B cell (primary cell): ENCODE measurements at regions not wholly inside any gene's neighbourhood (a gene's known extent, or its start where the extent isn't known, plus 50 kb on each side); places are given as distances from the start of the nearest gene placed in this dataset.

Source experiments
- ATAC-seq: fragments of 200-7000 bp; cut with Tn5 transposase; one replicate; pipeline ENCODE4 v1.10.0; 2021; ENCODE audit warnings: low read depth, mild to moderate bottlenecking, moderate number of reproducible peaks, moderate library complexity
- CTCF ChIA-PET: fragments of 350-600 bp; sonication (Branson Sonifier 250); formaldehyde crosslinking; loops from one replicate; lab custom pipeline; 2021; ENCODE audit warnings: antibody characterized with exemption, inconsistent platforms; lab: Charles Lee
- POLR2A ChIA-PET: fragments of 350-600 bp; sonication (Branson Sonifier 250); formaldehyde crosslinking; loops from one replicate; lab custom pipeline; 2021; ENCODE audit warnings: antibody characterized with exemption; lab: Charles Lee
- DNase-seq: peaks from one replicate; pipeline ENCODE4 v3.0.0; 2013
- H2AFZ ChIP-seq: 2 replicates; pipeline ENCODE4 v1.6.1; 2012; ENCODE audit warnings: mild to moderate bottlenecking, low read depth, low read length; ENCODE audit not compliant: insufficient read depth, poor library complexity, severe bottlenecking
- H3K27ac ChIP-seq, 2 donors: 1 replicate in 1 of 2; 2 replicates in 1 of 2; pipeline ENCODE4 v1.5.1; 2012 to 2013; ENCODE audit warnings: low read length in 2 of 2, mild to moderate bottlenecking in 2 of 2, moderate library complexity in 1 of 2
- H3K27me3 ChIP-seq, 4 experiments: fragments of 200-600 bp in 1 of 4; sonication (generic) in 1 of 4; replicated peaks in 1 of 4; 1 replicate in 2 of 4; 2 replicates in 2 of 4; pipeline versions ENCODE4 v1.6.1 to v1.7.0; 2013 to 2016; ENCODE audit warnings: low read length in 3 of 4, mild to moderate bottlenecking in 2 of 4, mixed read lengths in 1 of 4, moderate library complexity in 1 of 4; ENCODE audit not compliant: insufficient read depth in 4 of 4, control insufficient read depth in 3 of 4; ENCODE audit errors: control extremely low read depth in 1 of 4
- H3K36me3 ChIP-seq, 2 experiments: replicated peaks in 1 of 2; 1 replicate in 1 of 2; 2 replicates in 1 of 2; pipeline versions ENCODE4 v1.6.1 to v1.7.1; 2013; ENCODE audit warnings: low read length in 1 of 2; ENCODE audit not compliant: insufficient read depth in 2 of 2, control insufficient read depth in 1 of 2; ENCODE audit errors: control extremely low read depth in 1 of 2, extremely low read depth in 1 of 2
- H3K4me1 ChIP-seq, 2 donors: fragments of 200-600 bp in 1 of 2; sonication (generic) in 1 of 2; 1 replicate in 1 of 2; 2 replicates in 1 of 2; pipeline versions ENCODE4 v1.5.1 to v1.6.1; 2013 to 2017; ENCODE audit warnings: low read length in 2 of 2; ENCODE audit not compliant: control insufficient read depth in 2 of 2, insufficient read depth in 2 of 2
- H3K4me2 ChIP-seq: replicated peaks from 2 replicates; pipeline ENCODE3; 2012; ENCODE audit warnings: mild to moderate bottlenecking, low read depth, low read length; ENCODE audit not compliant: poor library complexity, severe bottlenecking
- H3K4me3 ChIP-seq, 5 experiments: fragments of 200-600 bp in 1 of 5; sonication (generic) in 1 of 5; 1 replicate in 3 of 5; 2 replicates in 2 of 5; pipeline versions ENCODE4 v1.5.1 to v1.7.0; 2011 to 2016; ENCODE audit warnings: low read length in 4 of 5, mild to moderate bottlenecking in 4 of 5, low read depth in 2 of 5, control low read depth in 1 of 5, moderate library complexity in 1 of 5; ENCODE audit not compliant: insufficient read depth in 1 of 5; ENCODE audit errors: control extremely low read depth in 1 of 5, extremely low read depth in 1 of 5
- H3K79me2 ChIP-seq: fragments of 200-600 bp; sonication (generic); one replicate; pipeline ENCODE4 v1.6.0; 2016; ENCODE audit warnings: low read length; ENCODE audit not compliant: control insufficient read depth, insufficient read depth
- H3K9ac ChIP-seq: fragments of 200-600 bp; sonication (generic); 2 replicates; pipeline ENCODE4 v1.6.1; 2017; ENCODE audit warnings: mild to moderate bottlenecking, low read length, moderate library complexity
- H3K9me3 ChIP-seq, 3 donors: one replicate each; pipeline versions ENCODE4 v1.6.1 to v1.7.1; 2013; ENCODE audit warnings: low read length in 2 of 3; ENCODE audit not compliant: control insufficient read depth in 2 of 3, insufficient read depth in 1 of 3; ENCODE audit errors: control extremely low read depth in 1 of 3
- H4K20me1 ChIP-seq: 2 replicates; pipeline ENCODE4 v1.6.0; 2012; ENCODE audit warnings: mild to moderate bottlenecking, low read length; ENCODE audit not compliant: insufficient read depth, control insufficient read depth, poor library complexity, severe bottlenecking
- H3K27ac Mint-ChIP-seq: one replicate; pipeline ENCODE4 v1.8.0; 2021; ENCODE audit warnings: mixed read lengths
- H3K27me3 Mint-ChIP-seq: one replicate; pipeline ENCODE4 v1.8.0; 2021; ENCODE audit warnings: mixed read lengths
- H3K4me1 Mint-ChIP-seq: one replicate; pipeline ENCODE4 v1.8.0; 2021; ENCODE audit warnings: mixed read lengths
- H3K4me3 Mint-ChIP-seq: one replicate; pipeline ENCODE4 v1.8.0; 2021; ENCODE audit warnings: mixed read lengths
- H3K9me3 Mint-ChIP-seq: one replicate; pipeline ENCODE4 v1.8.0; 2022; ENCODE audit warnings: mixed read lengths; ENCODE audit not compliant: insufficient read depth
- EZH2 ChIP-seq: IDR thresholded peaks from 2 replicates; pipeline ENCODE4 v1.6.1; 2012; ENCODE audit warnings: borderline replicate concordance, low read depth, mild to moderate bottlenecking, moderate library complexity, low read length; ENCODE audit not compliant: insufficient read depth, poor library complexity, severe bottlenecking
- WGBS: methylation state at CpG from one replicate; pipeline ENCODE4 v1.1.5; 2013; ENCODE audit warnings: missing lambda C conversion rate; ENCODE audit not compliant: insufficient coverage; 5-methylcytosine and 5-hydroxymethylcytosine counted together
- intact Hi-C: fragments of 100-400 bp; cut with micrococcal nuclease; formaldehyde crosslinking; loops from one replicate; pipeline ENCODE4 v1.10.0; 2022
- TF ChIP-seq, protein P1 (sequence below): fragments of 200-600 bp; IDR thresholded peaks from one replicate; pipeline ENCODE4 v1.8.0; 2022; ENCODE audit warnings: antibody characterized with exemption, mild to moderate bottlenecking

- no peaks in the 10 kb centered on the region for H3K79me2 ChIP-seq
- H3K4me2 ChIP-seq, result no peak overlapping the region
- TF ChIP-seq, protein P1, sequence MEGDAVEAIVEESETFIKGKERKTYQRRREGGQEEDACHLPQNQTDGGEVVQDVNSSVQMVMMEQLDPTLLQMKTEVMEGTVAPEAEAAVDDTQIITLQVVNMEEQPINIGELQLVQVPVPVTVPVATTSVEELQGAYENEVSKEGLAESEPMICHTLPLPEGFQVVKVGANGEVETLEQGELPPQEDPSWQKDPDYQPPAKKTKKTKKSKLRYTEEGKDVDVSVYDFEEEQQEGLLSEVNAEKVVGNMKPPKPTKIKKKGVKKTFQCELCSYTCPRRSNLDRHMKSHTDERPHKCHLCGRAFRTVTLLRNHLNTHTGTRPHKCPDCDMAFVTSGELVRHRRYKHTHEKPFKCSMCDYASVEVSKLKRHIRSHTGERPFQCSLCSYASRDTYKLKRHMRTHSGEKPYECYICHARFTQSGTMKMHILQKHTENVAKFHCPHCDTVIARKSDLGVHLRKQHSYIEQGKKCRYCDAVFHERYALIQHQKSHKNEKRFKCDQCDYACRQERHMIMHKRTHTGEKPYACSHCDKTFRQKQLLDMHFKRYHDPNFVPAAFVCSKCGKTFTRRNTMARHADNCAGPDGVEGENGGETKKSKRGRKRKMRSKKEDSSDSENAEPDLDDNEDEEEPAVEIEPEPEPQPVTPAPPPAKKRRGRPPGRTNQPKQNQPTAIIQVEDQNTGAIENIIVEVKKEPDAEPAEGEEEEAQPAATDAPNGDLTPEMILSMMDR, result no peak
- TF ChIP-seq EZH2, result no peak
- H3K4me1 Mint-ChIP-seq, result no peaks in the 10 kb centered on the region
- 97% methylated on average over 9 of the region's 12 CpGs for WGBS
- DNase-seq, result no peak
- intact Hi-C loops, result no loop called here
- no peaks in the 10 kb centered on the region for H3K4me1 ChIP-seq
- H3K27me3 ChIP-seq, result no peaks in the 10 kb centered on the region
- H3K27ac ChIP-seq, result no peak overlapping the region
- ChIA-PET POLR2A (no interaction called here), CTCF (no interaction called here)
- H3K27me3 Mint-ChIP-seq, result peaks cover 7% of the 10 kb centered on the region
- H3K9me3 Mint-ChIP-seq, result peaks cover 2% of the 10 kb centered on the region
- no peak overlapping the region for H3K27ac Mint-ChIP-seq
- no peak overlapping the region for H2AFZ ChIP-seq
- H3K9ac ChIP-seq, result no peak overlapping the region
- no peak for ATAC-seq
- H4K20me1 ChIP-seq, result no peaks in the 10 kb centered on the region
- H3K9me3 ChIP-seq, result peaks cover 0 to 21% (median 0%) of the 10 kb centered on the region in 3 donors
- H3K36me3 ChIP-seq, result no peaks in the 10 kb centered on the region
- no peak overlapping the region for H3K4me3 ChIP-seq
- no peak overlapping the region for H3K4me3 Mint-ChIP-seq
These were observed 84.2 kb upstream of the FOXF1 start for GRCh38 chr16:86426063-86426642.

- no peak for DNase-seq
- Mint-ChIP-seq H3K4me1 (no peaks in the 10 kb centered on the region), H3K4me3 (no peak overlapping the region), H3K27me3 (peaks cover 7% of the 10 kb centered on the region), H3K9me3 (no peaks in the 10 kb centered on the region), H3K27ac (no peak overlapping the region)
- no peak for ATAC-seq
- ChIA-PET POLR2A (no interaction called here), CTCF (no interaction called here)
- WGBS, result 90% methylated on average over 2 of the region's 8 CpGs
- Histone ChIP-seq H3K36me3 (no peaks in the 10 kb centered on the region), H3K9ac (no peak overlapping the region), H4K20me1 (no peaks in the 10 kb centered on the region), H3K4me3 (no peak overlapping the region), H3K79me2 (no peaks in the 10 kb centered on the region), H3K27me3 (no peaks in the 10 kb centered on the region), H2AFZ (no peak overlapping the region), H3K4me1 (no peaks in the 10 kb centered on the region), H3K9me3 (peaks cover 0 to 10% (median 0%) of the 10 kb centered on the region in 3 donors), H3K27ac (no peak overlapping the region), H3K4me2 (no peak overlapping the region)
- TF ChIP-seq, protein P1, result no peak
- no peak for TF ChIP-seq EZH2
- intact Hi-C loops, result no loop called here
These were observed 82.9 kb upstream of the FOXF1 start for GRCh38 chr16:86427433-86427851.
